Kidney epithelial cell (primary cell): ENCODE measurements at regions not wholly inside any gene's neighbourhood (a gene's known extent, or its start where the extent isn't known, plus 50 kb on each side); places are given as distances from the start of the nearest gene placed in this dataset.
"Not testable (repeated sequence)": the region's sequence is repeated elsewhere in the genome, so short reads cannot be mapped to it uniquely, and the experiment has no call there.

Experiments used
- DNase-seq: peaks from one replicate; pipeline ENCODE4 v3.0.0-alpha.2; 2010; ENCODE audit warnings: low read depth
- H3K27me3 ChIP-seq: 2 replicates; pipeline ENCODE4 v1.6.0; 2011; ENCODE audit warnings: low read length; ENCODE audit not compliant: control insufficient read depth, insufficient read depth
- H3K36me3 ChIP-seq: 2 replicates; pipeline ENCODE4 v1.5.1; 2011; ENCODE audit warnings: low read length; ENCODE audit not compliant: control insufficient read depth, insufficient read depth
- H3K4me3 ChIP-seq: 2 replicates; pipeline ENCODE4 v1.5.1; 2011; ENCODE audit warnings: low read depth, mild to moderate bottlenecking, control low read depth, low read length
- CTCF ChIP-seq: IDR thresholded peaks from 2 replicates; pipeline ENCODE4 v1.5.1; 2011; ENCODE audit warnings: mild to moderate bottlenecking, moderate library complexity, low read length, control low read depth, inconsistent platforms; ENCODE audit not compliant: insufficient read depth, poor library complexity, severe bottlenecking

- H3K4me3 ChIP-seq: no peak overlapping the region
- no peaks in the 10 kb centered on the region for H3K27me3 ChIP-seq
- H3K36me3 ChIP-seq: no peaks in the 10 kb centered on the region
- DNase-seq: no peak
- no peak for TF ChIP-seq CTCF
Observed at GRCh38 chrX:63285375-63285774, 65.8 kb downstream of the SPIN4 start.

- Histone ChIP-seq H3K27me3 (no peaks in the 10 kb centered on the region), H3K36me3 (no peaks in the 10 kb centered on the region), H3K4me3 (no peak overlapping the region)
- DNase-seq: no peak
- TF ChIP-seq CTCF: no peak
Observed at GRCh38 chrX:63284659-63285058, 66.5 kb downstream of the SPIN4 start.

- DNase-seq: no peak
- Histone ChIP-seq H3K4me3 (no peak overlapping the region), H3K36me3 (no peaks in the 10 kb centered on the region), H3K27me3 (no peaks in the 10 kb centered on the region)
- no peak for TF ChIP-seq CTCF
Observed at GRCh38 chrX:63283348-63283747, 67.8 kb downstream of the SPIN4 start.

GRCh38 chrX:63282828-63283227, 68.3 kb downstream of the SPIN4 start:
- H3K27me3 ChIP-seq: no peaks in the 10 kb centered on the region
- no peak for DNase-seq
- H3K4me3 ChIP-seq: no peak overlapping the region
- no peaks in the 10 kb centered on the region for H3K36me3 ChIP-seq
- TF ChIP-seq CTCF: no peak

GRCh38 chrX:63282077-63282476, 69.1 kb downstream of the SPIN4 start:
- DNase-seq: no peak
- H3K4me3 ChIP-seq: no peak overlapping the region
- no peaks in the 10 kb centered on the region for H3K27me3 ChIP-seq
- H3K36me3 ChIP-seq: no peaks in the 10 kb centered on the region
- TF ChIP-seq CTCF: no peak

GRCh38 chrX:63281465-63281864, 69.7 kb downstream of the SPIN4 start:
- H3K4me3 ChIP-seq: no peak overlapping the region
- no peaks in the 10 kb centered on the region for H3K27me3 ChIP-seq
- no peak for TF ChIP-seq CTCF
- DNase-seq: no peak
- H3K36me3 ChIP-seq: no peaks in the 10 kb centered on the region

GRCh38 chrX:63277394-63277793, 73.7 kb downstream of the SPIN4 start:
- H3K27me3 ChIP-seq, H3K4me3 ChIP-seq, DNase-seq, H3K36me3 ChIP-seq: not testable (repeated sequence)
